ENCODE measurements at regions not wholly inside any gene's neighbourhood (a gene's known extent, or its start where the extent isn't known, plus 50 kb on each side); places are given as distances from the start of the nearest gene placed in this dataset.

- TF ChIP-seq TCF12 (IDR thresholded peaks at IDR 0.05; ENCODE audit: low read depth) (no peak), YY1 (IDR thresholded peaks at IDR 0.05; ENCODE audit: low read depth) (no peak), CREB1 (IDR thresholded peaks at IDR 0.05; ENCODE audit: low read depth) (no peak), TAF1 (IDR thresholded peaks at IDR 0.05; ENCODE audit: low read depth) (no peak), TEAD4 (IDR thresholded peaks at IDR 0.05) (no peak), FOXM1 (IDR thresholded peaks at IDR 0.05; ENCODE audit: borderline replicate concordance, low read depth) (no peak), NFIC (IDR thresholded peaks at IDR 0.05) (no peak), EP300 (IDR thresholded peaks at IDR 0.05; ENCODE audit: borderline replicate concordance) (no peak), CEBPB (IDR thresholded peaks at IDR 0.05) (no peak)
- TF ChIP-seq, protein P1, sequence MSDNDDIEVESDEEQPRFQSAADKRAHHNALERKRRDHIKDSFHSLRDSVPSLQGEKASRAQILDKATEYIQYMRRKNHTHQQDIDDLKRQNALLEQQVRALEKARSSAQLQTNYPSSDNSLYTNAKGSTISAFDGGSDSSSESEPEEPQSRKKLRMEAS (IDR thresholded peaks at IDR 0.05): no peak
- TF ChIP-seq, protein P2, sequence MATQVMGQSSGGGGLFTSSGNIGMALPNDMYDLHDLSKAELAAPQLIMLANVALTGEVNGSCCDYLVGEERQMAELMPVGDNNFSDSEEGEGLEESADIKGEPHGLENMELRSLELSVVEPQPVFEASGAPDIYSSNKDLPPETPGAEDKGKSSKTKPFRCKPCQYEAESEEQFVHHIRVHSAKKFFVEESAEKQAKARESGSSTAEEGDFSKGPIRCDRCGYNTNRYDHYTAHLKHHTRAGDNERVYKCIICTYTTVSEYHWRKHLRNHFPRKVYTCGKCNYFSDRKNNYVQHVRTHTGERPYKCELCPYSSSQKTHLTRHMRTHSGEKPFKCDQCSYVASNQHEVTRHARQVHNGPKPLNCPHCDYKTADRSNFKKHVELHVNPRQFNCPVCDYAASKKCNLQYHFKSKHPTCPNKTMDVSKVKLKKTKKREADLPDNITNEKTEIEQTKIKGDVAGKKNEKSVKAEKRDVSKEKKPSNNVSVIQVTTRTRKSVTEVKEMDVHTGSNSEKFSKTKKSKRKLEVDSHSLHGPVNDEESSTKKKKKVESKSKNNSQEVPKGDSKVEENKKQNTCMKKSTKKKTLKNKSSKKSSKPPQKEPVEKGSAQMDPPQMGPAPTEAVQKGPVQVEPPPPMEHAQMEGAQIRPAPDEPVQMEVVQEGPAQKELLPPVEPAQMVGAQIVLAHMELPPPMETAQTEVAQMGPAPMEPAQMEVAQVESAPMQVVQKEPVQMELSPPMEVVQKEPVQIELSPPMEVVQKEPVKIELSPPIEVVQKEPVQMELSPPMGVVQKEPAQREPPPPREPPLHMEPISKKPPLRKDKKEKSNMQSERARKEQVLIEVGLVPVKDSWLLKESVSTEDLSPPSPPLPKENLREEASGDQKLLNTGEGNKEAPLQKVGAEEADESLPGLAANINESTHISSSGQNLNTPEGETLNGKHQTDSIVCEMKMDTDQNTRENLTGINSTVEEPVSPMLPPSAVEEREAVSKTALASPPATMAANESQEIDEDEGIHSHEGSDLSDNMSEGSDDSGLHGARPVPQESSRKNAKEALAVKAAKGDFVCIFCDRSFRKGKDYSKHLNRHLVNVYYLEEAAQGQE (IDR thresholded peaks at IDR 0.05; ENCODE audit: low read depth): no peak
Measured at GRCh38 chr11:10914050-10914449, 56.2 kb upstream of the ZBED5 start.

- TF ChIP-seq YY1 (IDR thresholded peaks at IDR 0.05; ENCODE audit: low read depth) (no peak), CREB1 (IDR thresholded peaks at IDR 0.05; ENCODE audit: low read depth) (no peak), TCF12 (IDR thresholded peaks at IDR 0.05; ENCODE audit: low read depth) (no peak), TAF1 (IDR thresholded peaks at IDR 0.05; ENCODE audit: low read depth) (no peak), ZBTB7A (IDR thresholded peaks at IDR 0.05; ENCODE audit: low read depth) (no peak), RAD21 (IDR thresholded peaks at IDR 0.05; ENCODE audit: low read depth) (no peak), TEAD4 (IDR thresholded peaks at IDR 0.05) (no peak), EGR1 (IDR thresholded peaks at IDR 0.05) (no peak), NFIC (IDR thresholded peaks at IDR 0.05) (no peak)
- TF ChIP-seq, protein P1 (IDR thresholded peaks at IDR 0.05): no peak
- TF ChIP-seq, protein P2 (IDR thresholded peaks at IDR 0.05; ENCODE audit: low read depth): no peak
Measured at GRCh38 chr11:10913075-10913474, 55.2 kb upstream of the ZBED5 start.

- TF ChIP-seq EP300 (IDR thresholded peaks at IDR 0.05; ENCODE audit: borderline replicate concordance): 0 out of 2 replicates have a peak, but pooled peaks have one; percentile 20
- TF ChIP-seq, protein P1 (IDR thresholded peaks at IDR 0.05): peak; percentile 22; the same call in 1 of the 2 replicates
- TF ChIP-seq YY1 (IDR thresholded peaks at IDR 0.05; ENCODE audit: low read depth): no peak
- TF ChIP-seq, protein P2 (IDR thresholded peaks at IDR 0.05; ENCODE audit: low read depth): no peak
- TF ChIP-seq NFIC (IDR thresholded peaks at IDR 0.05): peak; percentile 30; the same call in 1 of the 2 replicates
- TF ChIP-seq ZBTB7A (IDR thresholded peaks at IDR 0.05; ENCODE audit: low read depth): no peak
- TF ChIP-seq FOXM1 (IDR thresholded peaks at IDR 0.05; ENCODE audit: borderline replicate concordance, low read depth): no peak
- TF ChIP-seq, protein P3, sequence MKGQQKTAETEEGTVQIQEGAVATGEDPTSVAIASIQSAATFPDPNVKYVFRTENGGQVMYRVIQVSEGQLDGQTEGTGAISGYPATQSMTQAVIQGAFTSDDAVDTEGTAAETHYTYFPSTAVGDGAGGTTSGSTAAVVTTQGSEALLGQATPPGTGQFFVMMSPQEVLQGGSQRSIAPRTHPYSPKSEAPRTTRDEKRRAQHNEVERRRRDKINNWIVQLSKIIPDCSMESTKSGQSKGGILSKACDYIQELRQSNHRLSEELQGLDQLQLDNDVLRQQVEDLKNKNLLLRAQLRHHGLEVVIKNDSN (IDR thresholded peaks at IDR 0.05): no peak
- TF ChIP-seq CEBPB (IDR thresholded peaks at IDR 0.05): no peak
- peak; percentile 49 for TF ChIP-seq TEAD4 (IDR thresholded peaks at IDR 0.05)
- no peak for TF ChIP-seq CREB1 (IDR thresholded peaks at IDR 0.05; ENCODE audit: low read depth)
- TF ChIP-seq EGR1 (IDR thresholded peaks at IDR 0.05): no peak
- TF ChIP-seq TCF12 (IDR thresholded peaks at IDR 0.05; ENCODE audit: low read depth): no peak
- TF ChIP-seq RAD21 (IDR thresholded peaks at IDR 0.05; ENCODE audit: low read depth): no peak
- no peak for TF ChIP-seq TAF1 (IDR thresholded peaks at IDR 0.05; ENCODE audit: low read depth)
Measured at GRCh38 chr11:10911907-10912306, 54.1 kb upstream of the ZBED5 start.

- TF ChIP-seq, protein P3 (IDR thresholded peaks at IDR 0.05): no peak
- TF ChIP-seq, protein P1 (IDR thresholded peaks at IDR 0.05): no peak
Measured at GRCh38 chr11:10909141-10909883, 51.5 kb upstream of the ZBED5 start.

Data from Ishikawa (cell line).